ENCODE measurements at regions not wholly inside any gene's neighbourhood (a gene's known extent, or its start where the extent isn't known, plus 50 kb on each side); places are given as distances from the start of the nearest gene placed in this dataset.
"Not testable (repeated sequence)": the region's sequence is repeated elsewhere in the genome, so short reads cannot be mapped to it uniquely, and the experiment has no call there.

GRCh38 chr3:67202053-67202452 lies 203.9 kb downstream of the KBTBD8 start:
- ATAC-seq (no peak), DNase-seq (no peak)
- H3K9me3 Mint-ChIP-seq, result no peaks in the 10 kb centered on the region

DNA sequence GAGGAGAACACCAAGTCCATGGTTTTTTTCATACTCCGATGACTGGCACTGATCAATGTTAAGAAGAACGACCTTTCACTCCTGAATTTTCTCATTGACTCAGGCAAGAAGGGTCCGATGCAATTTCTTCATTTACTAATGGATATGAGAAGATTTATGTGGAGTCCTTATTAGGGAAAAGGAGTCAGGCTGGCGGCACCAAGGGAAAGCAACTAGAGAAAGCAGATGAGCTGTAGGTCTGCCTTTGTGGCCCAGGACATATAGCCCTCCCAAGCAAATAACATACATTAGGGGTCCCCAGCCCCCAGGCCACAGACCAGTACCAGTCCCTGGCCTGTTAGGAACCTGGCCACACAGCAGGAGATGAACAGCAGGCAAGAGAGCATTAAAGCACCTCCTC lies 206.8 kb downstream of the KBTBD8 start:
- H3K9me3 Mint-ChIP-seq, result no peaks in the 10 kb centered on the region
- DNase-seq (no peak), ATAC-seq (no peak)
- H3K4me3 Mint-ChIP-seq, result no peak overlapping the region
- H3K27ac Mint-ChIP-seq, result no peak overlapping the region
- no peaks in the 10 kb centered on the region for H3K4me1 Mint-ChIP-seq
- no peaks in the 10 kb centered on the region for H3K27me3 Mint-ChIP-seq

More at GRCh38 chr3:67202053-67202452, 203.9 kb downstream of the KBTBD8 start:
- H3K27ac Mint-ChIP-seq, result no peak overlapping the region
- H3K27me3 Mint-ChIP-seq, result no peaks in the 10 kb centered on the region
- H3K4me3 Mint-ChIP-seq, result no peak overlapping the region
- no peaks in the 10 kb centered on the region for H3K4me1 Mint-ChIP-seq

DNA sequence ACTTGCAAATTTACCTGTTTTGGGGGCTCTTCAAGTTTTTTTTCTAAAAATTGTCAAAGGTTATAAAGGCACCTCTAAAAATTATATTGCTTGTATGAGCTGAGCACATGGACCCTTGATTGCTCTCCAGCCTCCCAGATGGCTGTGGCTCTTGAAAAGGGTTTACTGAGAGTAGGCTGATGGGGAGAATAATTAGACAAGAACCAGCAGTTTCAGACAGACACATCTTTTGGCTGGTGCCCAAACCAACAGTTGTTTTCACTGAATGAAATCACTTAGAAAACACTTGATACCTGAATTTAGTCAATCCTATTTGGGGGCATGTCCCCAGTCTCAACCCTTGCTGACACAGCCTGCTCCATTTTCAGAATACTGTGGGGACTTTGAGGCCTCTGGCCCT lies 217.6 kb downstream of the KBTBD8 start:
- Mint-ChIP-seq H3K4me3 (no peak overlapping the region), H3K4me1 (no peaks in the 10 kb centered on the region), H3K9me3 (no peaks in the 10 kb centered on the region), H3K27ac (no peak overlapping the region), H3K27me3 (no peaks in the 10 kb centered on the region)
- no peak for DNase-seq
- no peak for ATAC-seq

- no peaks in the 10 kb centered on the region for H3K4me1 Mint-ChIP-seq
- H3K9me3 Mint-ChIP-seq, result peaks cover 0 to 10% of the 10 kb centered on the region in 2 donors
- H3K4me3 Mint-ChIP-seq, result no peak overlapping the region
- H3K27me3 Mint-ChIP-seq, result no peaks in the 10 kb centered on the region
- no peak overlapping the region for H3K27ac Mint-ChIP-seq
- DNase-seq (no peak), ATAC-seq (no peak)
Observed at GRCh38 chr3:67227030-67227429, 228.9 kb downstream of the KBTBD8 start.

DNA sequence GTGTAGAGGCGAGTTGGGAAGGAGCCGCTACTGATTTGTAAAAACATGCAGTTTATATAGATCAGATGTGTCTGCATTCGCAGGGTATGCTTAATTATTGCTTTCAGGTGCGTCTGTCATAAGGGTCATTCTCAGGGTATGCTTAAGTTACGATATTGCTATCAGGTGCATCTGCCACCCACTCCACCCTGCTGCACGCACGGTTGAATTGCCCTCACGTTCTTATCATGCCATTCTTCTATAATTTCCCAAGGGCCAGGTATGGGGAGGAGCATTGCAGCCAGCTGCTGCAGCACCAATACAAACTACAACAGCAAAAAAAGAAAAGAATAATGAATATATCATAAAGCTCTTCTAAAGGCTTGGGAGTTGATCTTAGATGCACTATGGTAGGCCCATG lies 230.0 kb downstream of the KBTBD8 start:
- Mint-ChIP-seq H3K4me3 (no peak overlapping the region), H3K27ac (no peak overlapping the region), H3K4me1 (no peaks in the 10 kb centered on the region), H3K27me3 (no peaks in the 10 kb centered on the region), H3K9me3 (peaks cover 0 to 10% of the 10 kb centered on the region in 2 donors)
- DNase-seq (no peak), ATAC-seq (no peak)

GRCh38 chr3:67232642-67233041 lies 234.5 kb downstream of the KBTBD8 start:
- Mint-ChIP-seq H3K27me3 (no peaks in the 10 kb centered on the region), H3K9me3 (peaks cover 0 to 10% of the 10 kb centered on the region in 2 donors), H3K4me3 (no peak overlapping the region), H3K27ac (no peak overlapping the region), H3K4me1 (no peaks in the 10 kb centered on the region)
- ATAC-seq (no peak), DNase-seq (no peak)

DNA sequence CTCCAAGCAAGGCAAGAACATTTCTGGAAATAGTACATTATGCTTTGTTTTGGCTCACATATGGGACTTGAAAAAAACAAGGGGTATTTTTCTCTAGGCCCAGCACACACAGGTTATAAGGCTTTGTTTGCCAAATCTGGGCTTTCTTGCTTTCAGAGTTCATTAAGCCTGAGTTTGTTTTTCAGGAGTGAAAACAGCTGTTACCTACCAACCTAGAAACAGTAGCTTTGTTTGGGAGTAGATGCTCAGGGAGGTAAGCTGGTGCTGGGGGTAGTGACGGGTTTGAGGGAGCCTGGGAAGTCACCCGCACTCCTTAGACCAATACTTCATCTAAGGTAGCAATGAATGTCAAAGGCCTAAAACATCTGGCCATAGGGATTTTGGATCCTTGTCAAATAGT lies 241.2 kb downstream of the KBTBD8 start:
- no peak for DNase-seq
- Mint-ChIP-seq H3K4me3 (no peak overlapping the region), H3K9me3 (no peaks in the 10 kb centered on the region), H3K4me1 (no peaks in the 10 kb centered on the region), H3K27me3 (no peaks in the 10 kb centered on the region), H3K27ac (no peak overlapping the region)
- no peak for ATAC-seq

DNA sequence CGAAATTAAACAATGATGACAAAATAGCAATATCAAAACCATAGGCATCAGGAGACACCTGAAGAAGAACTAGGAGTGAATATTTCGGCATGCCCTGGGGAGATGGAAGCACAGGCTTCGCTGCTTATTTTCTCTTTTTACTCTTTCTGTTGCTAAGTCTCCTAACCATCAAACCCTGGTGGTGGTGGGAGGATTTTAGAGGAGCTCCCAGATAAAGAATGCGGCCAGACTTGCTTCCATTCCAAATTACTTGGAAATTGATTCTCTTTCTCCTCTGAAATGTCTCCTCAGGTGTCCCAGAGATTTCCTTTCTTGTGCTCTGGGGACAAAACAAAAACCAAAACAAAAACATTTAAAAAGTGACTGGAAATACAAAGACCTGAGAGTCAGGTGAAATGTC lies 243.0 kb downstream of the KBTBD8 start:
- DNase-seq, result no peak
- Mint-ChIP-seq H3K4me3 (no peak overlapping the region), H3K27ac (no peak overlapping the region), H3K4me1 (no peaks in the 10 kb centered on the region), H3K27me3 (no peaks in the 10 kb centered on the region), H3K9me3 (peaks cover 0 to 9% of the 10 kb centered on the region in 2 donors)
- ATAC-seq, result no peak

DNA sequence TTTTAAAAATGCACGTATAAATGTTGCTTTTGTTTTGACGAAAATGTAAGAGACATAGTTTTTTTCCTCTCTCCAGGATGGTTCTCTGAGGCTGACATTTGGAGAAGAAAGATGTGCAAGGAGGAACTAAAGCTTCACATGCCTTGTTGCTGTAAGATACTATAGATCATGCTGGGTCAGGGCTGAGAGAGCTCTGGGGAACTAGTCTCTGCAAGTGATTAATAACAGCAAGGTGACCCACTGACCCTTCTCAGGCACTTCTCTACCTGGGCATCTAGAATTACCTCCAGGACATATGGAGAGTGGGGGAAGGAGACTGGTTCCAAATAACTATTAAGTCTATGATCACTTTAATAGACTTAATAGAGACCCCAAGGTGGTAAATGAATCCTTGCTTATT lies 246.0 kb downstream of the KBTBD8 start:
- Mint-ChIP-seq H3K27ac (no peak overlapping the region), H3K4me1 (no peaks in the 10 kb centered on the region), H3K4me3 (no peak overlapping the region), H3K9me3 (peaks cover 0 to 9% of the 10 kb centered on the region in 2 donors), H3K27me3 (no peaks in the 10 kb centered on the region)
- no peak for DNase-seq
- no peak for ATAC-seq

DNA sequence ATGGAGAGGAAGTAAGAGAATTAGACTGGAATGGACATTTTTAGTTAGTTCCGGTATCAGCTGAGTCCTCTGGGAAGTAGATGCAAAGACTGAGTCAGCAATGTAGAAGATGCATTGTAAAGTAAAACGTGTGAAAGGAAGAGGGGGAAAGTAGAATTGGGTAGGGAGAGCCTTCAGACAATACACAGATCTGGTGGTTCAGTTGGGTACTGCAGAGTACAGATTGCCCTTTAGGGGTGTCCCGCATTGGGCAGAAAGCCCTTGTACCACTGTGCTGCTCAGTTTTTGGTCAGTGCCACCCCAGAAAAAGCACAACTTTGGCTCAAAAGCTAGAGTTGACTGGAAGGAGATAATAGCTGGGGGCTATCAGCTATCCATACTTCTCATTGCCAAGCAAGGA lies 247.4 kb downstream of the KBTBD8 start:
- no peak for DNase-seq
- Mint-ChIP-seq H3K4me1 (no peaks in the 10 kb centered on the region), H3K27ac (no peak overlapping the region), H3K4me3 (no peak overlapping the region), H3K27me3 (no peaks in the 10 kb centered on the region), H3K9me3 (peaks cover 0 to 9% of the 10 kb centered on the region in 2 donors)
- ATAC-seq, result no peak

GRCh38 chr3:67248726-67249125 lies 250.6 kb downstream of the KBTBD8 start:
- Mint-ChIP-seq H3K27me3 (no peaks in the 10 kb centered on the region), H3K27ac (no peak overlapping the region), H3K4me3 (no peak overlapping the region), H3K4me1 (no peaks in the 10 kb centered on the region), H3K9me3 (peaks cover 11 to 13% of the 10 kb centered on the region in 2 donors)
- ATAC-seq (no peak), DNase-seq (no peak)

GRCh38 chr3:67252906-67253305 lies 254.8 kb downstream of the KBTBD8 start:
- not testable (repeated sequence) for ATAC-seq, H3K4me1 Mint-ChIP-seq, H3K27me3 Mint-ChIP-seq, H3K27ac Mint-ChIP-seq, DNase-seq, H3K4me3 Mint-ChIP-seq
- peaks cover 17 to 28% of the 10 kb centered on the region in 2 donors for H3K9me3 Mint-ChIP-seq

DNA sequence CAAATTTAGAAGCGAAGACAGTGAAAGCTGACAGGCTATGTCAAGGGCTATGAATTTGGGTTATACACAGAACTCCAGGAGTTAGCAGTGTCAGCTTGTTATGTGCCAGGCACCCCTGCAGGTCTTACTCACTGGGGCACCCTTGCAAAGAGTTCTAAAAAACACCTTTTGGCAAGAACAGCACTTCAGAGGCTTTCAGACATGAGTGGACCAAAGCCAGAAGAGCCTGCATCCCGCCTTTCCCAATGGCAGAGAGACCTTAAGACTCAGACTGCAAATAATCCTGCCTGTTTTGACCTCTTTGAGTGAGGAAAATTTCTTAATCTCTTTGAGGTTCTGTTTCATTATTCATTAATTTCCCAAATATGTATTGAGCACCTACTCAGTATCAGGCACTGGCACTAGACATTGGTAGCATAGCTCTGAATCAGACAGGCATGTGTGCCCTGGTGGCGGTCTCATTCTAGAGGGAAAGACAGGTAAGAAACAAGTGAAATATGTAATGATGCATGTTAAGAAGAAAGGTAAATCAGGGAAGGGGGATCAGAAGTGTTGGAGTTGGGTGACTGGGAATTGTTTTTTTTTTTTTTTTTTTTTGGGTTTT lies 280.0 kb downstream of the KBTBD8 start:
- Mint-ChIP-seq H3K4me1 (no peaks in the 10 kb centered on the region), H3K27ac (no peak overlapping the region), H3K4me3 (no peak overlapping the region), H3K9me3 (peaks cover 9 to 16% of the 10 kb centered on the region in 2 donors), H3K27me3 (no peaks in the 10 kb centered on the region)
- ATAC-seq, result no peak
- DNase-seq, result no peak

DNA sequence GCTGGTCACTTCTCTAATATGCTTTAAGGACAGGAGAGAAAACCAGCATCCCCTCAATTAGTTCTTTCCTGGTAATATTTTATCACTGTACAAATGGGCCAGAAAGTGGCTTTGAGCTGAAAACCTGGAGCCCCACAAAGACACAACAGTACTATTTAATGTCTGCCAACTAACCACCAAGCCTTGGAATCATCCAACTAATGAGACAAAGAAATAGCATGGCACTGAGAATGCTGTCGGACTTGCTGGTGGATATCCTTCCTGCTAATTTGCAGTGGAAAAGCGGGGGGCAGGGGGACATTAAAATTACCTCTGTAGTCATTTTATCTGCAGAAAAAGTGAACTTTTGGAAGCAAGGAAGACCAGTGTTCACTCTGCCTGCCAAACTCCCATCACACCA lies 288.5 kb downstream of the KBTBD8 start:
- DNase-seq (no peak), ATAC-seq (no peak)
- no peak overlapping the region for H3K4me3 Mint-ChIP-seq
- peaks cover 3% of the 10 kb centered on the region for H3K4me1 Mint-ChIP-seq
- no peak overlapping the region for H3K27ac Mint-ChIP-seq
- H3K27me3 Mint-ChIP-seq, result no peaks in the 10 kb centered on the region
- peaks cover 13 to 19% of the 10 kb centered on the region in 2 donors for H3K9me3 Mint-ChIP-seq

DNA sequence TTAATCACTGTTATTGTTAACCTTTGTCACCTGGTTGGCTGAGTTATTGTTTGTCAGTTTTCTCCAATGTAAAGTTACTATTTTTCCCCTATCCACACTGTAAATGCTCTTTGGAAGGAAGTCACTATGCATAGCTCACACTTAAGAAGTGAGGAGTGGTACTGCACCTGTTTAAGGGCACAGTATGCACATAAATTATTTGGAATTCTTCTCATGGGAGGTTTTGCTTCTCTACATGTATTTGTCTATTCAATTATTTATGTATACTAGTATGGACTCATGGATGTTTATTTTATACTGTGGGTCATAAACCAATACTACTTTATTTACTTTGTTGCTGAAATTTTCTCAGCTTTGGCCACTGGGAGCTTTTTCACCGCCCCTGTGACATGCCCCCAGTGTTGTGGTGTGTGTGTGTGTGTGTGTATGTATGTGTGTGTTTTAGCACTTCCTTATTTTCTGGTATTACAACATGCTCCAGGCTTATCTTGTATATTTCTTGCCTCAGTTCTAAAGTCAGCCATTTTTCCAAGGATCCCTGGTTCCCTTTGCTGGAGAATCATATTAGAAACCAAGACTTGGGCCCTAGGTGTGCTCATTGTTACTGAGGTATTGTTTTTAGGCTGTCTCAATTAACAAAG lies 290.5 kb downstream of the KBTBD8 start:
- Mint-ChIP-seq H3K9me3 (peaks cover 5 to 8% of the 10 kb centered on the region in 2 donors), H3K27ac (no peak overlapping the region), H3K27me3 (no peaks in the 10 kb centered on the region), H3K4me1 (peaks cover 8% of the 10 kb centered on the region), H3K4me3 (no peak overlapping the region)
- DNase-seq (no peak), ATAC-seq (no peak)

DNA sequence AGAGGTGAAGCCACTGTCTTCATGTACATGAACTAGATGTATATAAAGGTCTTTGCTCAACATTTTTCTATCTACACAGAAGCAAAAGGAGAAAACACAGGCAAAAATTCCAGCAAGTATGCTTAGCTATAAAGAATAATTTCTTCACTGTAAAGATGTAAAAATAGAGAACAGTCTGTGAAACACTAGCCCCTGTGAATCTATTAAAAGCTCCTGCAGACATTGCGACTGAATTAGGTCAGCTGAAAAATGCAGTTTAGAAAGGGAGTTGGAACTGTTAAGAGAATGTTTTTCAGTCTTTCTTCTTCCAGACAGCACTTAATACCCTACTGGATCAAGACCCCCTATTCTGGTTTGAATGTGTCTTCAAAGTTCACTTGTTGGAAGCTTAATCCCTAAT lies 291.5 kb downstream of the KBTBD8 start:
- Mint-ChIP-seq H3K4me1 (peaks cover 8% of the 10 kb centered on the region), H3K27ac (no peak overlapping the region), H3K4me3 (no peak overlapping the region), H3K27me3 (no peaks in the 10 kb centered on the region), H3K9me3 (no peaks in the 10 kb centered on the region)
- DNase-seq (no peak), ATAC-seq (no peak)

DNA sequence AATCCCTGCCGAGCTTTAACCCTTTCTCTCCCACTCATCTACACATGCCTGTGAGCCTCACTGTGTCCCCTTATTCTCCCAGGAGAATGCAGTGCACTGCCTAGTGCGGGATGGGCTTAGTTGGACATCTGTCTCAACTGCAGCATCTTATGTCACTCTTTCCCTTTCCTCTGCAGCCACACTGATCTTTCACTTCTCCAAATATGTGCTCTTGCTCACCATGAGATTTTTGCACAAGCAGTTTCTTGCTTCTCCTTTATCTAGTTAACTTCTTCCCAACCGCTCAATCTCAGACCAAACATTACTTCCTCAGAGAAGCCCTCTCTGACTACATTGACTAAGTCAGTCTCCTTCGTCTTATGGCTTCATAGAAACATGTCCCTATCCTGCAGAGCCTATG lies 292.3 kb downstream of the KBTBD8 start:
- no peaks in the 10 kb centered on the region for H3K9me3 Mint-ChIP-seq
- no peak for ATAC-seq
- H3K4me1 Mint-ChIP-seq, result peaks cover 8% of the 10 kb centered on the region
- H3K27ac Mint-ChIP-seq, result no peak overlapping the region
- H3K4me3 Mint-ChIP-seq, result no peak overlapping the region
- DNase-seq, result no peak
- no peaks in the 10 kb centered on the region for H3K27me3 Mint-ChIP-seq

All from stimulated activated naive CD8-positive, alpha-beta T cell treated with anti-CD3 and anti-CD28 coated beads, Interleukin-15, amount 100 ng/mL, for 72 hours (primary cell).